Loucy (cell line): ENCODE measurements at regions not wholly inside any gene's neighbourhood (a gene's known extent, or its start where the extent isn't known, plus 50 kb on each side); places are given as distances from the start of the nearest gene placed in this dataset.

Source experiments
- H2AFZ ChIP-seq: fragments of 200-600 bp; sonication (generic); 2 replicates; pipeline ENCODE4 v1.6.0; 2016; ENCODE audit warnings: antibody characterized with exemption, mild to moderate bottlenecking, low read length, moderate library complexity
- H3F3A ChIP-seq: fragments of 200-600 bp; 2 replicates; pipeline ENCODE4 v1.6.0; 2016; ENCODE audit warnings: antibody characterized with exemption, low read depth, mild to moderate bottlenecking
- H3K27me3 ChIP-seq: fragments of 200-600 bp; sonication (generic); 2 replicates; pipeline ENCODE4 v1.6.1; 2014; ENCODE audit warnings: low read length, mild to moderate bottlenecking; ENCODE audit not compliant: insufficient read depth, poor library complexity, severe bottlenecking
- H3K36me3 ChIP-seq: fragments of 200-600 bp; sonication (generic); 2 replicates; pipeline ENCODE4 v1.6.1; 2016; ENCODE audit warnings: low read length; ENCODE audit not compliant: insufficient read depth
- H3K4me1 ChIP-seq: fragments of 200-600 bp; sonication (generic); 2 replicates; pipeline ENCODE4 v1.5.1; 2014; ENCODE audit warnings: low read length, mild to moderate bottlenecking; ENCODE audit not compliant: insufficient read depth, poor library complexity, severe bottlenecking
- H3K4me2 ChIP-seq: fragments of 200-600 bp; sonication (generic); 2 replicates; pipeline ENCODE4 v1.6.0; 2014; ENCODE audit warnings: antibody characterized with exemption, low read length, low read depth, mild to moderate bottlenecking; ENCODE audit not compliant: poor library complexity, severe bottlenecking
- H3K4me3 ChIP-seq: fragments of 200-600 bp; sonication (generic); 2 replicates; pipeline ENCODE4 v1.5.1; 2014; ENCODE audit warnings: low read length, mild to moderate bottlenecking, mixed read lengths; ENCODE audit not compliant: poor library complexity, severe bottlenecking
- H3K79me2 ChIP-seq: fragments of 200-600 bp; sonication (generic); 2 replicates; pipeline ENCODE4 v1.6.1; 2014; ENCODE audit warnings: low read length; ENCODE audit not compliant: insufficient read depth
- H3K9ac ChIP-seq: fragments of 200-600 bp; sonication (generic); 2 replicates; pipeline ENCODE4 v1.6.0; 2014; ENCODE audit warnings: mild to moderate bottlenecking, low read depth, low read length, moderate library complexity; ENCODE audit not compliant: poor library complexity, severe bottlenecking
- H3K9me2 ChIP-seq: fragments of 200-600 bp; sonication (generic); replicated peaks from 2 replicates; pipeline ENCODE4 v1.6.1; 2016; ENCODE audit warnings: low read depth, low read length, mixed read lengths
- H3K9me3 ChIP-seq: fragments of 200-600 bp; sonication (generic); 2 replicates; pipeline ENCODE4 v1.6.1; 2014; ENCODE audit warnings: mild to moderate bottlenecking, antibody characterized with exemption, low read length, low read depth; ENCODE audit not compliant: insufficient read depth
- H4K20me1 ChIP-seq: fragments of 200-600 bp; sonication (generic); 2 replicates; pipeline ENCODE4 v1.6.0; 2014; ENCODE audit warnings: antibody characterized with exemption, low read length, mild to moderate bottlenecking; ENCODE audit not compliant: insufficient read depth, poor library complexity, severe bottlenecking
- CTCF ChIP-seq: fragments of 200-600 bp; sonication (generic); conservative IDR thresholded peaks from 2 replicates; pipeline ENCODE4 v1.5.1; 2014; ENCODE audit warnings: mild to moderate bottlenecking, antibody characterized with exemption, low read length
- EZH2phosphoT487 ChIP-seq: fragments of 200-600 bp; IDR thresholded peaks from 2 replicates; pipeline ENCODE4 v1.6.1; 2018; ENCODE audit warnings: antibody characterized with exemption, mild to moderate bottlenecking, moderate library complexity, borderline replicate concordance

- Histone ChIP-seq H3K4me2 (no peak overlapping the region), H3K4me1 (no peaks in the 10 kb centered on the region), H4K20me1 (no peaks in the 10 kb centered on the region), H3K36me3 (no peaks in the 10 kb centered on the region), H3K4me3 (no peak overlapping the region), H3K79me2 (no peaks in the 10 kb centered on the region), H3K9me2 (no peaks in the 10 kb centered on the region), H2AFZ (no peak overlapping the region), H3F3A (no peaks in the 10 kb centered on the region), H3K9me3 (peaks cover 13% of the 10 kb centered on the region; the same call in 1 of the 2 replicates), H3K27me3 (no peaks in the 10 kb centered on the region), H3K9ac (no peak overlapping the region)
- TF ChIP-seq EZH2phosphoT487 (no peak), CTCF (no peak)
Measured at GRCh38 chr18:75141734-75142133, 67.2 kb downstream of the PTGR3 start.

GRCh38 chr18:75141166-75141565 is 67.8 kb downstream of the PTGR3 start:
- TF ChIP-seq EZH2phosphoT487, result no peak
- no peak for TF ChIP-seq CTCF

GRCh38 chr18:75140296-75140695 is 68.6 kb downstream of the PTGR3 start:
- Histone ChIP-seq H3K9me3 (peaks cover 8% of the 10 kb centered on the region; the same call in 1 of the 2 replicates), H3K4me1 (no peaks in the 10 kb centered on the region), H3K36me3 (no peaks in the 10 kb centered on the region), H3K9me2 (no peaks in the 10 kb centered on the region), H2AFZ (no peak overlapping the region), H3K4me3 (no peak overlapping the region), H3K27me3 (no peaks in the 10 kb centered on the region), H4K20me1 (no peaks in the 10 kb centered on the region), H3K9ac (no peak overlapping the region), H3K4me2 (no peak overlapping the region), H3K79me2 (no peaks in the 10 kb centered on the region), H3F3A (no peaks in the 10 kb centered on the region)
- TF ChIP-seq CTCF, result no peak
- no peak for TF ChIP-seq EZH2phosphoT487

More at GRCh38 chr18:75141166-75141565, 67.8 kb downstream of the PTGR3 start:
- Histone ChIP-seq H3F3A (no peaks in the 10 kb centered on the region), H3K4me3 (no peak overlapping the region), H2AFZ (no peak overlapping the region), H3K27me3 (no peaks in the 10 kb centered on the region), H3K9me2 (no peaks in the 10 kb centered on the region), H3K79me2 (no peaks in the 10 kb centered on the region), H4K20me1 (no peaks in the 10 kb centered on the region), H3K36me3 (no peaks in the 10 kb centered on the region), H3K9me3 (peaks cover 8% of the 10 kb centered on the region; the same call in 1 of the 2 replicates), H3K9ac (no peak overlapping the region), H3K4me2 (no peak overlapping the region), H3K4me1 (no peaks in the 10 kb centered on the region)
